ENCODE measurements at regions not wholly inside any gene's neighbourhood (a gene's known extent, or its start where the extent isn't known, plus 50 kb on each side); places are given as distances from the start of the nearest gene placed in this dataset.

DNA sequence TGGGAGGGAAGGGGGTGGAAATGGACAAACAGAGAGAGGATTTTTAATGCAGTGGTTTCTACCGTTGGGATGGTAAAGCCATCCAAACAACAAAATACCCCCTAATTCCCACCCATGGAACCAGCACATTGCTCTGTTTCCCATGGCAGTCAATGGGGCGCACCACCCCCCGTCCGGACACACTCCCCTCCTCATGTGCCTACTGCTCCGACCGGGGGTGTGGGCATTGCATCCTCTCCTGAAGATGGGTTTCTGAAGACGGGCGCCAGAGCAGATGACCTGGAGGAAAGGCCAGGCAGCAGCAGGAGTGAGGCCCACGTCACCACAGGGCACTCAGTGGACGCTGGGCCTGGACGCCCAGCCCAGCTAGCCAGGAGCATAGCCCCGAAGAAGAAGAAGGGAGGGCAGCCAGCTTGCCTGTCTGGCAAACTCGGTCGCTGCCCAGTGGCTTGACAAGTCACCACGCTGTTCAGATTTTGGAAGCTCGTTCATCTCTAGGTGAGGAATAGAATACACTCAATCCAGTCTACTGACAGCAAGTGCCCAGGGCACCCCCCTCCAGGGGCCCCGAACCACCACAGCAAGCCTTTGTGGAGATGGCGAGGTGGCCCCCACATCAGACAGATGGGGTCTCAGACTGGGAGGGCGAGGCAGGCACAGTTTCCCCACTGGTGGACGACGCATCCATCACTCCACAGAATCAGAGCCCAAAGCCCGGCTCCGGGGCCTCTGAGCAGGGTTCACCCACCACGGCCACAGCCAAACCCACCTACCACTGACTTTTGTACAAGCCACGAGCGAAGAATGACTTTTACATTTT lies 296.2 kb upstream of the SALL3 start:
- CTCF ChIA-PET = no interaction called here
- no peak overlapping the region for H3K27ac Mint-ChIP-seq

DNA sequence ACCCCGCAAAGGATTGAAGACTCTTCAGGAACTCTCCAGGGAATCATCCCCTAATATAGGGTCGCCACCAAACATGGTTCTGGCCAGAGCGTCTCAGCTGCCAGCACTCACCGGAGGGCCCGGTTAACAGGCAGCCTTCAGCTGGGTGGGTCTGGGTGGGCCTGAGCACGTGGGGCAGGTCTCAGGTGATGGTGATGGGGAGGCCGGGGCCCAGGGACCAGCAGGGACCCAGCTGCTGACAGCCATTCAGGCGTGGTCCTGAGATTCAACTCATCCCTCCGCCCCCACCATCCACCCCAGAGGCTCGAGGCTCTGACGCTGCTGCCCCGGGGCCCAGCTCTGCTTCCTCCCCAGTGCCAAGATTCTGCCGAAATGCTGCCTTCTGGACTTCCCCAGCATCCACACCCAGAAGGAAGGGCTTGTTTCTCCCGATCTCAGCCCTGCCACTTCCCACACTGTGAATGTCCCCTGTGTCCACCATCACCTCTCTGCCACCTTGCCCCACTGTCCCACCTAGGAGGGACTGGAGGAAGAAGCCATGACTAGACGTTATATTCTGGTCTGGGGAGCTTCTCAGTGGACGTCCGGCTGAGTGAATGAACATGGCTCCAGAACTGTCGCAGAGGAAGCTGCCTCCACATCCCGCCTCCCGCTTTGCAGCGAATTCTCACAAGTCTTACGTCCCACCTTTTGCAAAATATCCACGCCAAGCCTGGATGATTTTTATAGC lies 294.2 kb upstream of the SALL3 start:
- Histone ChIP-seq H3K9me3 (ENCODE audit: control insufficient read depth in 2 of 3, low read length in 3 of 3) (no peaks in the 10 kb centered on the region), H3K4me3 (ENCODE audit: low read length) (no peak overlapping the region), H3K27me3 (ENCODE audit: control insufficient read depth in 2 of 2, insufficient read depth in 2 of 2, low read length in 2 of 2) (no peaks in the 10 kb centered on the region), H3K36me3 (ENCODE audit: control insufficient read depth in 2 of 3, insufficient read depth in 3 of 3, low read length in 3 of 3) (no peaks in the 10 kb centered on the region), H3K4me1 (ENCODE audit: control insufficient read depth in 2 of 2, insufficient read depth in 2 of 2, low read length in 2 of 2) (no peaks in the 10 kb centered on the region), H3K27ac (ENCODE audit: low read depth, low read length) (no peak overlapping the region)
- Mint-ChIP-seq H3K27ac (peak overlapping the region in 1 of 9 donors; percentile 22), H3K4me1 (no peaks in the 10 kb centered on the region), H3K4me3 (no peak overlapping the region), H3K27me3 (no peaks in the 10 kb centered on the region), H3K9me3 (peaks cover 0 to 2% (median 0%) of the 10 kb centered on the region in 11 donors), H3K36me3 (no peaks in the 10 kb centered on the region)
- DNase-seq (no peak), ATAC-seq (no peak)
- intact Hi-C loops (cut with micrococcal nuclease) = no loop called here
- POLR2A ChIA-PET = no interaction called here
- CTCF ChIA-PET = no interaction called here

More for the DNA sequence above, 296.2 kb upstream of the SALL3 start:
- Histone ChIP-seq H3K27me3 (ENCODE audit: control insufficient read depth in 2 of 2, insufficient read depth in 2 of 2, low read length in 2 of 2) (no peaks in the 10 kb centered on the region), H3K27ac (ENCODE audit: low read depth, low read length) (no peak overlapping the region), H3K36me3 (ENCODE audit: control insufficient read depth in 2 of 3, insufficient read depth in 3 of 3, low read length in 3 of 3) (no peaks in the 10 kb centered on the region), H3K4me1 (ENCODE audit: control insufficient read depth in 2 of 2, insufficient read depth in 2 of 2, low read length in 2 of 2) (no peaks in the 10 kb centered on the region), H3K4me3 (ENCODE audit: low read length) (no peak overlapping the region), H3K9me3 (ENCODE audit: control insufficient read depth in 2 of 3, low read length in 3 of 3) (no peaks in the 10 kb centered on the region)
- H3K27me3 Mint-ChIP-seq = peaks cover 0 to 4% (median 0%) of the 10 kb centered on the region in 5 donors
- intact Hi-C loops (cut with micrococcal nuclease) = no loop called here
- H3K4me3 Mint-ChIP-seq = no peak overlapping the region
- ATAC-seq (no peak), DNase-seq (no peak)
- H3K9me3 Mint-ChIP-seq = peaks cover 0 to 3% (median 0%) of the 10 kb centered on the region in 11 donors
- POLR2A ChIA-PET = no interaction called here
- peaks cover 0 to 3% (median 0%) of the 10 kb centered on the region in 7 donors for H3K4me1 Mint-ChIP-seq
- H3K36me3 Mint-ChIP-seq = no peaks in the 10 kb centered on the region

DNA sequence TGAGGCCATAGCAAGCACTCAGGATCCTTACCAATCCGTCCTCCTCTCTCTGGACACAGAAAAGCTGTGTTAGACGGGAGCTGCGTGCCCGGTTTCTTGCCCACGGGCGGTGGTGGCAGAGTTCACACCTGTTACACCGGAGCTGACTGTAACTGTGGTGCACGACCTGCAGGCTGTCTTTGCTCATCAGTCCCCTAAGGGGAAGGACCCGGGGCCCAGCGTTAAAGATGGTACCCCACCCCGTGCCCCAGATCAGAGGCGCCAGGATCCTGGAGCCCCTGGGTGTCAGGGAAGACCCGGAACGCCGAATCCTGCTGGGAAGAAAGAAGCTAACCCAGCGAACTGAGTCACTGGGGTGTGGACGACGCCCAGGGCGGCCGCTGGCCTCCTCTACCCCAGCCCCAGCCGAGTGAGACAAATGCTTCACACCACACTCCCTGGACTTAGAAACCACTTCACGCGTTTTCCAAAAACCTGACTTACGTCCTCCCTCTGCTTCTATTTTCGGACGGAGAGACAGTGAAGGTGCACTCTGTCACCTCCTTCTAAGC lies 293.6 kb upstream of the SALL3 start:
- DNase-seq (no peak), ATAC-seq (no peak)
- H3K4me3 Mint-ChIP-seq = no peak overlapping the region
- H3K9me3 Mint-ChIP-seq = no peaks in the 10 kb centered on the region
- H3K36me3 Mint-ChIP-seq = no peaks in the 10 kb centered on the region
- no peaks in the 10 kb centered on the region for H3K4me1 Mint-ChIP-seq
- H3K27ac Mint-ChIP-seq = no peak overlapping the region
- CTCF ChIA-PET = no interaction called here
- Histone ChIP-seq H3K36me3 (ENCODE audit: control insufficient read depth in 2 of 3, insufficient read depth in 3 of 3, low read length in 3 of 3) (no peaks in the 10 kb centered on the region), H3K4me3 (ENCODE audit: low read length) (no peak overlapping the region), H3K4me1 (ENCODE audit: control insufficient read depth in 2 of 2, insufficient read depth in 2 of 2, low read length in 2 of 2) (no peaks in the 10 kb centered on the region), H3K9me3 (ENCODE audit: control insufficient read depth in 2 of 3, low read length in 3 of 3) (no peaks in the 10 kb centered on the region), H3K27ac (ENCODE audit: low read depth, low read length) (no peak overlapping the region), H3K27me3 (ENCODE audit: control insufficient read depth in 2 of 2, insufficient read depth in 2 of 2, low read length in 2 of 2) (no peaks in the 10 kb centered on the region)
- H3K27me3 Mint-ChIP-seq = no peaks in the 10 kb centered on the region
- POLR2A ChIA-PET = no interaction called here
- intact Hi-C loops (cut with micrococcal nuclease) = no loop called here

GRCh38 chr18:78686976-78687685 lies 292.5 kb upstream of the SALL3 start:
- CTCF ChIA-PET = no interaction called here
- peaks cover 0 to 2% (median 0%) of the 10 kb centered on the region in 7 donors for H3K4me1 Mint-ChIP-seq
- H3K4me1 ChIP-seq (ENCODE audit: control insufficient read depth in 2 of 2, insufficient read depth in 2 of 2, low read length in 2 of 2) = no peaks in the 10 kb centered on the region

GRCh38 chr18:78687736-78688135 lies 291.9 kb upstream of the SALL3 start:
- Mint-ChIP-seq H3K36me3 (no peaks in the 10 kb centered on the region), H3K27ac (no peak overlapping the region), H3K9me3 (no peaks in the 10 kb centered on the region), H3K4me1 (peaks cover 0 to 4% (median 0%) of the 10 kb centered on the region in 7 donors), H3K4me3 (no peak overlapping the region), H3K27me3 (no peaks in the 10 kb centered on the region)
- DNase-seq = no peak
- intact Hi-C loops (cut with micrococcal nuclease) = no loop called here
- no peaks in the 10 kb centered on the region for H3K4me1 ChIP-seq (ENCODE audit: control insufficient read depth in 2 of 2, insufficient read depth in 2 of 2, low read length in 2 of 2)
- ChIA-PET POLR2A (no interaction called here), CTCF (no interaction called here)
- H3K27ac ChIP-seq (ENCODE audit: low read depth, low read length) = no peak overlapping the region
- no peaks in the 10 kb centered on the region for H3K9me3 ChIP-seq (ENCODE audit: control insufficient read depth in 2 of 3, low read length in 3 of 3)
- no peak for ATAC-seq
- no peaks in the 10 kb centered on the region for H3K36me3 ChIP-seq (ENCODE audit: control insufficient read depth in 2 of 3, insufficient read depth in 3 of 3, low read length in 3 of 3)
- H3K4me3 ChIP-seq (ENCODE audit: low read length) = no peak overlapping the region
- no peaks in the 10 kb centered on the region for H3K27me3 ChIP-seq (ENCODE audit: control insufficient read depth in 2 of 2, insufficient read depth in 2 of 2, low read length in 2 of 2)

More at GRCh38 chr18:78686976-78687685, 292.5 kb upstream of the SALL3 start:
- POLR2A ChIA-PET = no interaction called here
- no peak overlapping the region for H3K27ac ChIP-seq (ENCODE audit: low read depth, low read length)
- H3K27me3 ChIP-seq (ENCODE audit: control insufficient read depth in 2 of 2, insufficient read depth in 2 of 2, low read length in 2 of 2) = no peaks in the 10 kb centered on the region
- Mint-ChIP-seq H3K4me3 (no peak overlapping the region), H3K9me3 (no peaks in the 10 kb centered on the region), H3K27ac (no peak overlapping the region), H3K36me3 (no peaks in the 10 kb centered on the region), H3K27me3 (no peaks in the 10 kb centered on the region)
- H3K4me3 ChIP-seq (ENCODE audit: low read length) = no peak overlapping the region
- intact Hi-C loops (cut with micrococcal nuclease) = no loop called here
- DNase-seq (no peak), ATAC-seq (no peak)
- no peaks in the 10 kb centered on the region for H3K36me3 ChIP-seq (ENCODE audit: control insufficient read depth in 2 of 3, insufficient read depth in 3 of 3, low read length in 3 of 3)
- no peaks in the 10 kb centered on the region for H3K9me3 ChIP-seq (ENCODE audit: control insufficient read depth in 2 of 3, low read length in 3 of 3)

GRCh38 chr18:78688249-78688648 lies 291.4 kb upstream of the SALL3 start:
- Mint-ChIP-seq H3K27ac (no peak overlapping the region), H3K4me1 (peaks cover 0 to 4% (median 0%) of the 10 kb centered on the region in 7 donors), H3K9me3 (no peaks in the 10 kb centered on the region), H3K27me3 (peaks cover 0 to 4% (median 0%) of the 10 kb centered on the region in 5 donors), H3K36me3 (no peaks in the 10 kb centered on the region), H3K4me3 (no peak overlapping the region)
- CTCF ChIA-PET = no interaction called here
- no peaks in the 10 kb centered on the region for H3K4me1 ChIP-seq (ENCODE audit: control insufficient read depth in 2 of 2, insufficient read depth in 2 of 2, low read length in 2 of 2)
- intact Hi-C loops (cut with micrococcal nuclease) = no loop called here
- H3K27me3 ChIP-seq (ENCODE audit: control insufficient read depth in 2 of 2, insufficient read depth in 2 of 2, low read length in 2 of 2) = no peaks in the 10 kb centered on the region
- ATAC-seq = no peak
- H3K9me3 ChIP-seq (ENCODE audit: control insufficient read depth in 2 of 3, low read length in 3 of 3) = no peaks in the 10 kb centered on the region
- no peak overlapping the region for H3K4me3 ChIP-seq (ENCODE audit: low read length)
- H3K27ac ChIP-seq (ENCODE audit: low read depth, low read length) = no peak overlapping the region
- H3K36me3 ChIP-seq (ENCODE audit: control insufficient read depth in 2 of 3, insufficient read depth in 3 of 3, low read length in 3 of 3) = no peaks in the 10 kb centered on the region
- POLR2A ChIA-PET = no interaction called here
- no peak for DNase-seq
